ENCODE measurements at regions not wholly inside any gene's neighbourhood (a gene's known extent, or its start where the extent isn't known, plus 50 kb on each side); places are given as distances from the start of the nearest gene placed in this dataset.

GRCh38 chr16:13702614-13703013 is 217.3 kb upstream of the ERCC4 start:
- Histone ChIP-seq H3K4me1 (ENCODE audit: control insufficient read depth, insufficient read depth, low read length) (no peaks in the 10 kb centered on the region), H3K9me3 (ENCODE audit: control insufficient read depth, insufficient read depth, low read length) (peaks cover 15% of the 10 kb centered on the region), H3K4ac (ENCODE audit: low read depth, low read length) (no peak overlapping the region), H3K56ac (ENCODE audit: extremely low read depth, insufficient read depth, low read length) (no peak overlapping the region), H2AK5ac (ENCODE audit: low read depth, low read length) (no peak overlapping the region), H3K36me3 (ENCODE audit: control insufficient read depth, insufficient read depth, low read length) (no peaks in the 10 kb centered on the region), H3K27ac (ENCODE audit: insufficient read depth, low read length) (no peak overlapping the region), H2AK9ac (replicated peaks; ENCODE audit: low read depth, low read length, poor library complexity) (no peak overlapping the region), H4K5ac (ENCODE audit: low read depth, low read length) (no peak overlapping the region), H3K27me3 (ENCODE audit: control insufficient read depth, insufficient read depth, low read length) (no peaks in the 10 kb centered on the region), H2BK20ac (ENCODE audit: low read depth, low read length) (no peak overlapping the region), H2BK5ac (ENCODE audit: low read depth, low read length, poor library complexity, severe bottlenecking) (no peak overlapping the region), H3K9ac (ENCODE audit: low read depth, low read length) (no peak overlapping the region), H3K18ac (ENCODE audit: low read depth, low read length) (no peak overlapping the region), H3K14ac (replicated peaks; ENCODE audit: low read depth, low read length) (no peak overlapping the region), H4K8ac (ENCODE audit: low read depth in 2 of 2, low read length in 2 of 2) (no peak overlapping the region), H3K4me2 (ENCODE audit: low read depth, low read length) (no peak overlapping the region), H3K9me1 (ENCODE audit: insufficient read depth, low read length) (no peaks in the 10 kb centered on the region), H3K4me3 (ENCODE audit: insufficient read depth, low read depth, low read length) (no peak overlapping the region), H4K20me1 (ENCODE audit: insufficient read depth, low read length) (no peaks in the 10 kb centered on the region), H3K23ac (ENCODE audit: low read depth, low read length) (no peak overlapping the region), H3K79me1 (ENCODE audit: low read depth in 1 of 2, low read length in 2 of 2) (no peaks in the 10 kb centered on the region), H2BK15ac (ENCODE audit: low read depth, low read length) (no peak overlapping the region), H2AFZ (replicated peaks; ENCODE audit: low read length, poor library complexity) (no peak overlapping the region), H4K91ac (ENCODE audit: insufficient read depth, low read depth, low read length) (no peak overlapping the region), H2BK120ac (ENCODE audit: low read depth, low read length) (no peak overlapping the region)
- CTCF ChIA-PET: no interaction called here
- BruUV-seq (replicated peaks): no TSS peak
- POLR2A ChIA-PET (ENCODE audit: unreplicated experiment): no interaction called here
- dilution Hi-C loops (cut with HindIII; ENCODE audit: low sequenced_read_pairs, unreplicated experiment): no loop called here
- intact Hi-C loops (cut with micrococcal nuclease): no loop called here
- in situ Hi-C loops (cut with MboI; ENCODE audit: low sequenced_read_pairs): no loop called here
- ATAC-seq (ENCODE audit: low read depth) (no peak), DNase-seq (no peak)
- WGBS, 2 experiments (ENCODE audit: extremely low coverage in 2 of 2, insufficient read length in 1 of 2): 0% methylated on average over 1 of the region's 4 CpGs; no CpG with 5 or more reads in 1 of the 2 experiments
- TF ChIP-seq RAD21 (IDR thresholded peaks at IDR 0.05; ENCODE audit: low read length): no peak
- TF ChIP-seq CTCF (conservative IDR thresholded peaks at IDR 0.05; ENCODE audit: low read depth, low read length): no peak
- TF ChIP-seq SMC3 (IDR thresholded peaks at IDR 0.05; ENCODE audit: low read depth, low read length): no peak
- no peak for TF ChIP-seq MXI1 (IDR thresholded peaks at IDR 0.05; ENCODE audit: borderline replicate concordance, low read depth, low read length)
- no peak for TF ChIP-seq MAFK (IDR thresholded peaks at IDR 0.05; ENCODE audit: low read depth, low read length)
- no peak for TF ChIP-seq MAZ (IDR thresholded peaks at IDR 0.05; ENCODE audit: borderline replicate concordance, low read depth, low read length)
- TF ChIP-seq POLR2A (IDR thresholded peaks at IDR 0.05; ENCODE audit: low read depth, low read length): no peak
- TF ChIP-seq NFE2L2 (IDR thresholded peaks at IDR 0.05; ENCODE audit: low read depth, low read length): no peak
- TF ChIP-seq RFX5 (IDR thresholded peaks at IDR 0.05; ENCODE audit: low read depth, low read length): no peak

All from IMR-90 (cell line).